Pancreas (tissue), 10 donors: ENCODE measurements at regions not wholly inside any gene's neighbourhood (a gene's known extent, or its start where the extent isn't known, plus 50 kb on each side); places are given as distances from the start of the nearest gene placed in this dataset.

Experiments used
- ATAC-seq, 4 donors: fragments of 200-7000 bp; cut with Tn5 transposase; one replicate each; pipeline versions ENCODE4 v1.8.0 to v1.9.1; 2020; ENCODE audit warnings: mild to moderate bottlenecking in 4 of 4, moderate library complexity in 4 of 4
- DNase-seq, 6 donors: peaks; one replicate each; pipeline ENCODE4 v3.0.0-alpha.2; 2020
- FAIRE-seq: peaks from 2 replicates; lab custom pipeline; 2012; peaks lifted over from hg19 to GRCh38; lab: Jason Lieb, UNC
- H3K27ac ChIP-seq, 4 donors: fragments of 200-600 bp; sonication (generic); 1 replicate in 3 of 4; 2 replicates in 1 of 4; pipeline versions ENCODE4 v1.5.0 to v1.8.0; 2020
- H3K27me3 ChIP-seq, 4 donors: fragments of 200-600 bp; one replicate each; pipeline ENCODE4 v1.8.0; 2021
- H3K36me3 ChIP-seq, 3 donors: fragments of 200-600 bp; sonication (generic) in 1 of 3; one replicate each; pipeline versions ENCODE4 v1.5.0 to v1.8.0; 2020 to 2021
- H3K4me1 ChIP-seq, 3 donors: fragments of 200-600 bp; one replicate each; pipeline ENCODE4 v1.8.0; 2021
- H3K4me3 ChIP-seq, 4 donors: fragments of 200-600 bp; sonication (generic) in 2 of 4; one replicate each; pipeline versions ENCODE4 v1.5.0 to v1.8.0; 2020 to 2021
- H3K9me3 ChIP-seq, 4 donors: fragments of 200-600 bp; one replicate each; pipeline ENCODE4 v1.8.0; 2021
- CTCF ChIP-seq, 4 donors: fragments of 200-600 bp; sonication (generic) in 3 of 4; IDR thresholded peaks; one replicate each; pipeline versions ENCODE4 v1.5.0 to v1.8.0; 2021; ENCODE audit warnings: antibody characterized with exemption in 4 of 4
- WGBS, 2 donors: extraction: QIAGEN DNeasy Blood & Tissue Kit; methylation state at CpG; one replicate each; pipeline ENCODE4 v1.1.7; 2013; 5-methylcytosine and 5-hydroxymethylcytosine counted together
- intact Hi-C, 3 donors: fragments of 100-400 bp; cut with DNase I; formaldehyde crosslinking; loops; one replicate each; pipeline versions ENCODE4 v1.11.1 to v1.14.2; 2022
- donor health status: healthy with polysubstance abuse.
- donor health status: DM: no; HTN: no; CAD: no; lungs with moderate emphysema.
- donor health status: DM: no; HTN: no; CAD: no.
- donor health status: control.
- donor health status: control.
- donor health status: Bipolar disorder and iron deficiency.
- donor health status: DM: yes; HTN: yes; CAD: no.
- donor health status: DM: no; HTN: no; CAD: no.
- donor health status: DM: no; HTN: no; CAD: no.
- donor health status: DM: yes; HTN: yes; CAD: no.

- FAIRE-seq (no peak), DNase-seq (no peak), ATAC-seq (no peak)
- intact Hi-C loops, result no loop called here
- no peak for TF ChIP-seq CTCF (IDR thresholded peaks at IDR 0.05)
- Histone ChIP-seq H3K27ac (no peak overlapping the region), H3K4me1 (no peaks in the 10 kb centered on the region), H3K4me3 (no peak overlapping the region), H3K9me3 (no peaks in the 10 kb centered on the region), H3K27me3 (no peaks in the 10 kb centered on the region), H3K36me3 (no peaks in the 10 kb centered on the region)
- WGBS, 2 donors, result 65 to 78% methylated on average over 4 of the region's 4 CpGs
Measured at GRCh38 chr5:7955476-7955875, 86.5 kb downstream of the MTRR start.

- Histone ChIP-seq H3K36me3 (no peaks in the 10 kb centered on the region), H3K9me3 (no peaks in the 10 kb centered on the region), H3K4me1 (no peaks in the 10 kb centered on the region), H3K27me3 (no peaks in the 10 kb centered on the region), H3K4me3 (no peak overlapping the region), H3K27ac (no peak overlapping the region)
- 48 to 71% methylated on average over 4 of the region's 4 CpGs for WGBS, 2 donors
- FAIRE-seq (no peak), DNase-seq (no peak), ATAC-seq (no peak)
- intact Hi-C loops, result no loop called here
- no peak for TF ChIP-seq CTCF (IDR thresholded peaks at IDR 0.05)
Measured at GRCh38 chr5:7957329-7957728, 88.4 kb downstream of the MTRR start.

- H3K27me3 ChIP-seq, result no peaks in the 10 kb centered on the region
- H3K4me1 ChIP-seq, result no peaks in the 10 kb centered on the region
- no peak for FAIRE-seq
- TF ChIP-seq CTCF (IDR thresholded peaks at IDR 0.05), result no peak
- no peak for ATAC-seq
- 52 to 55% methylated on average over 7 of the region's 7 CpGs for WGBS, 2 donors
- no peak overlapping the region for H3K4me3 ChIP-seq
- intact Hi-C loops, result no loop called here
- DNase-seq, result no peak
- H3K9me3 ChIP-seq, result no peaks in the 10 kb centered on the region
- no peak overlapping the region for H3K27ac ChIP-seq
- H3K36me3 ChIP-seq, result no peaks in the 10 kb centered on the region
Measured at GRCh38 chr5:7960142-7960541, 91.2 kb downstream of the MTRR start.

DNA sequence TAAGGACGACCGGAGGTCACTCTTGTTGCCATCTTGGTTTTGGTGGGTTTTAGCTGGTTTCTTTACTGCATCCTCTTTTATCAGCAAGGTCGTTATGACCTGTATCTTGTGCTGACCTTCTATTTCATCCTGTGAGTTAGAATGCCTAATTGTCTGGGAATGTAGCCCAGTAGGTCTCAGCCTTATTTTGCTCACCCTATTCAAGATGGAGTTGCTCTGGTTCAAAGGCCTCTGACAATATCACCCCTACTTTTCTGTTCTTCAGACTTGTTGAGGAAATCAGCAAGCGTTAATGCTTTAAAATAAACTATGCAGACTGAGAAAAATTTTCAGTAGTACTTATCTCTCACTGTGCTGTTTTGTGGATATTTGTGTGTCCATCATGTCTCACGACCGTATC, 92.6 kb downstream of the MTRR start:
- WGBS, 2 donors, result 55 to 74% methylated on average over 6 of the region's 6 CpGs
- intact Hi-C loops, result no loop called here

GRCh38 chr5:7970816-7971215, 101.9 kb downstream of the MTRR start:
- no peak overlapping the region for H3K4me3 ChIP-seq
- intact Hi-C loops, result no loop called here
- no peak for ATAC-seq
- no peak for DNase-seq
- FAIRE-seq, result no peak
- no peaks in the 10 kb centered on the region for H3K27me3 ChIP-seq
- WGBS, 2 donors, result 72 to 83% methylated on average over 3 of the region's 3 CpGs
- no peaks in the 10 kb centered on the region for H3K36me3 ChIP-seq
- no peak overlapping the region for H3K27ac ChIP-seq
- no peaks in the 10 kb centered on the region for H3K4me1 ChIP-seq
- H3K9me3 ChIP-seq, result no peaks in the 10 kb centered on the region
- TF ChIP-seq CTCF (IDR thresholded peaks at IDR 0.05), result no peak

More for the DNA sequence above, 92.6 kb downstream of the MTRR start:
- no peak for TF ChIP-seq CTCF (IDR thresholded peaks at IDR 0.05)
- no peaks in the 10 kb centered on the region for H3K36me3 ChIP-seq
- DNase-seq (no peak), FAIRE-seq (no peak), ATAC-seq (no peak)
- no peaks in the 10 kb centered on the region for H3K4me1 ChIP-seq
- H3K27me3 ChIP-seq, result no peaks in the 10 kb centered on the region
- no peak overlapping the region for H3K27ac ChIP-seq
- no peak overlapping the region for H3K4me3 ChIP-seq
- no peaks in the 10 kb centered on the region for H3K9me3 ChIP-seq
